Hematopoietic multipotent progenitor cell treated with erythropoietin and hydrocortisone succinate and interleukin-3 and kit ligand, for 15 days (in vitro differentiated cells): ENCODE measurements at regions not wholly inside any gene's neighbourhood (a gene's known extent, or its start where the extent isn't known, plus 50 kb on each side); places are given as distances from the start of the nearest gene placed in this dataset.

Experiments
- DNase-seq: peaks from one replicate; pipeline ENCODE4 v3.0.0-alpha.2; 2015; ENCODE audit warnings: low spot score

DNA sequence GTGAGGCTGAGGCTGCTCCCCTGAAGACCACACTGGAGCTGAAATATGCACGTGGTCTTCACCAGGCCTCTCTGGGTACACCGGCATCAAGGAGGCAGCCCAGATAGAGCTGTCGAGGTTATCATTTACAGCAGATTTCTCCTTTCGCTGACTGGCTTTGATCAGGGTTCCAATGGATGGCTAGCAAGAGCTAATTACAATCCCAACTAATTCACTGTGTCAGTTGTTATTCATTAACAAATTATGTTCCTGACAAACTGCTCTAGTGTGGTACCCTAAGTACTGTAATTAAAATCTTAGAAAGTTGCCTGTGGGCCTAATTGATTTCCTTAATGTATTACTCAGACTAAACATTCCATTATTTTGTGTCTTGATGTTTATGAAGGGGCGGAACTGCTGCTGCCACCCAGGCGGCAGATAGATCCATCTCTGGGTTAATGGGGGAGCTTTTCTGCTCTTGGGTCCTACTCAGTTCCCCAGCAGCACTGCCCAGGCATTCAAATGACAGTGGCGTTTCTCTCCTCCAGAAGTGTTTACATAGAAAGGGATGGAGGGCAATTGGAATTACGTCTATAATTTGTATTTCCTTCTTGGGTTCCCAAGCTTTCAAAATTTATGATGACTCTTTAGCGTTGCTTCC, 71.7 kb upstream of the RAD23B start:
- no peak for DNase-seq

DNA sequence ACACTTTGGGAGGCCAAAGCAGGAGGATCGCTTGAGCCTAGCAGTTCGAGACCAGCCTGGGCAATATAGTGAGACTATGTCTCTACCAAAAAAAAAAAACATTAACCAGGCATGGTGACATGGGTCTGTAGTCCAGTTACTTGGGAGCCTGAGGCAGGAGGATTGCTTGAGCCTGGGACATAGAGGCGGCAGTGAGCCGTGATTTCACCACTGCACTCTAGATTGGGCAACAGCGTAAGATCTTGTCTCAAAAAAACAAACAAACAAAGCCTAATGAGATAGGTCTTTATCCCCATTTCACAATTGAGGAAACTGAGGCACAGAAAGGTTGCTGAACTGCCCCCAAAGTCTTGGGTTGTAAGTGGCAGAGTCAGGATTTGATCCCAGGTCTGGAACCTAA, 70.5 kb upstream of the RAD23B start:
- DNase-seq, result no peak

DNA sequence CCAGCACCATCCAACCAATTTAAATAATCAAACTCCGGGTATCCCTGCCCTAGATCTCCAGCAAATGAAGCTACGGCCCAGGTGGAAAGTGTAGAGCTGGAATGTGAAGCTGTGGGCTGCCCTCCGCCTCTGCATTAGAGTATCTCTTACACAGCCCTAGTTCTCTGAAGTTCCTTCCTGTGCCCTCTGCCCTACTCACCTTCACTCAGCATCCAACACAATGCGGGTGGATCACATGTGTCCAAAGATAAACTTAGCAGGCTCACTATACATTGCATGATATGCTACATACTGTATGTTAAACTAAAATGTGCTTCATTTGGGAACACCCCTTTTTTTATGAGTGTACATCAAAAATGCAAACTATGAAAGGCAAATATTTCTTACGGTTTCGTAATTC, 70.0 kb upstream of the RAD23B start:
- DNase-seq, result no peak

DNA sequence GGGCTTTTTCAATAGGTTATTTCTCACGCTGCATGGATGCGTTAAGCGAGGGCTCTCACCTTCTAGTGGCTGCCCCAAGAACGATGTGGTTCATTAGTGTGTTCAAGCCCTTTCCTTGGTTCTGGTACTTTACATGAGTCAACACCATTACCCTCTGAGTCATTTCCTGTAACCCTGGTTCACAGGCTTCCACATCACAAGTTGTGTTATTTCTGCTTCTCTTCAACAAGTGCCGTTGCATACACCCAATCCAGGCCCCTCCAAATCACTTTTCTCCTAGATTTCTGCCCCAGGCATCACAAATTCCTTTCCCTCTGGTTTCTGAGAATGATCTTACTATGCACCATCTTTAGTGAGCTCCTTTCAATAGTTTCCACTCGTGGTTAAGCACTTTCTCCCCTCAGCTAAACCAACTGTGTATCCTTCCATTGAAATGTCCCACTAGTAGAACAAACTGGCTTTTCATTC, 69.5 kb upstream of the RAD23B start:
- DNase-seq, result no peak

DNA sequence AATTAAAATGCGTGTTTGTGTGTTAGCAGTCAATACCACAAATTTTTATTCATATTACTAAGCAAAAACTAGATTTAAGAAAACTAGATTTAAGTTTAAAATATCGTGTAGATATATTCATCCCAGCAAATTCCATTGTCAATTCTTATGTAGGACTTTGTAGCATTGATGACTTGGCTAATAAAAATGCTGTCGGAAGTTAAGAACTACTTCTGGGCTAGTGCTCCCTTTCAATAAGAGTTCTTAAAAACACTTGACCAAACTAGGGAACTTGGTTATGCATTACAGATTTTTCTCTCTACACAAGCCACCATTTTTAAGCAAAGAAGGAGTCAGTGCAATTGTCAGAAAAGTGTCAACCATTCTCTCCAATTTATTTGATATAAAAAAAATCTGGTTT, 68.7 kb upstream of the RAD23B start:
- no peak for DNase-seq

DNA sequence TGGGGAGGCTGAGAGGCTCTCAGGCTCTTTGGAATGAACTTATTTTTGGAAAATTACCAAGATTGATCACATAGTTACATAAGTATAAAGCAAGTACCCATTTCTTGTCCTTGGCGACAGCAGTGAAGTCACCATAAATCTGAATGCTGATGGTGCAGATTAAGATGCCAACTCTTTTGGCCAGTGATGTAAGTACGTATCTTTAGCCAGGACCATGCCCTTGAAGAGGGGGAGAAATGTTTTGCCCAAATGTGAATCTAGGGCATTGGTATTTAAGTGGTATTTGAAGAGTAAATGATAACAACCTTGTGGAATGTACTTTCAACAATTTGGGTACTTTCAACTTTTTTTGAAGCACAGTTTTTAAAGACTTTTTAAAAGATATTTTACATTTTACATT, 68.2 kb upstream of the RAD23B start:
- no peak for DNase-seq

DNA sequence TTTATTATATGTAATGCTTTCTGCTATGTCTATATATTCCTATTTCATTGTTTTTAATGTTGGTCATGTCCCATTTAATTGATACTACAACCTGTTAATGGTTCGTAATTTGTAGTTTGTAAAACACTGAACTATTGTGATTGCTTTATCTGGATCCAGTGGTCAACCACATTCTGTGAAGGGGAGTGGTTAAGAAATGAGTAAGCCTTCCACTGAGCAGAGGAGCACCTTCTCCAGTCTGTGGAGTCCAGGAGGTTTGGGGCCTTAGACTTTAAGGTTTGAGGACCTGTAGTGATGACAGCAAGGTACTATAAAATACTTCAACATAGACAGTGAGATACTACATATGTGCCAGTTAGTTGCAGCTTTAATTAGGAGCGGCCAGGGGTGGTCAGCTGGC, 67.7 kb upstream of the RAD23B start:
- DNase-seq, result no peak

DNA sequence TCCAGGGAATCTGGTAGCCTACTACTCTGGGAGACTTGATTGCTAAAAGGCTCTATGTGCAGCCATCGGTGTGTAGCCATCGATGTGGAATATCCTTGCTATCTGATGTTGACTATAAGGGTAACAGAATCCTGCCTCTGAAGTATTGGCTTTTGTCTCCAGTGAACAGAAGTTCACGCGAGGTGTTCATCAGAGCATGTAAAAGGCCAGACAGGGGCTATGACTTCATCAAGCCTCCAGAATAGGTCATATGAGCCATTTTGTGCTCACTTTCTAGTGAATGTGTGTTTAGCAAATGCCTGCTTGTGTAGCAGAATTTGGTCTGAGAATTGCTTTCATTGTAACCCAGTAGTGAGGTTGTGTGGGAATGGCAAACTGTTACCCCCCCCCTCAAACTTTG, 66.8 kb upstream of the RAD23B start:
- DNase-seq, result no peak

DNA sequence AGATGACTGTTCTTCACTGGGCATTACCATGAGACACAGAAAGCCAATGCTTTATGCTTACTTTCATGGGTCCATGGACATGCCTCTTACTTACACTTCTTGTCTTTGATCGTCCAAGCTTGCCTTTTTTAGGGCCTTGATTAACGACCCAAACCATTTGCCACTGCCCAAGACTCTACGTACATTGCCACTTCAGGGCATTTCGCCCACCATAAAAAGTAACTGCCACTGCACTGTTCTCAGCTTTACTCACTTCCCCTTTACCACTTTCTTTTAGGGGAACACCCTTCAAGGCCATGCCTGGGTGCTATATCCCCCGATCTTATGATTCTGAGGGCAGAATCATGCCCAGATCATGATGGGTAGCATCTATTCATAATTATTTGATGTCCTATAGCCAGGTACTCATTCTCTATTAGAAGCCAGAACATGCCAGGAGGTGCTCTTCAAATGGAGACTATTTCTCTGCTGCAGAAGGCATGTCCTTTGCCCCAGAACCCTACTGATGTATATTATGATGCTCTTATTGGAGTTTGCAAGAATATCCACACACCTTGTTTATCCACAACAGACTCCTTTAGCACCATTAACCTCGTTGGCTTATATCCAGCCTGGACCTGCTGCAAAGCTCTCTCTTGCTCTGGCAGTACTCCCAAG, 64.1 kb upstream of the RAD23B start:
- DNase-seq, result no peak

DNA sequence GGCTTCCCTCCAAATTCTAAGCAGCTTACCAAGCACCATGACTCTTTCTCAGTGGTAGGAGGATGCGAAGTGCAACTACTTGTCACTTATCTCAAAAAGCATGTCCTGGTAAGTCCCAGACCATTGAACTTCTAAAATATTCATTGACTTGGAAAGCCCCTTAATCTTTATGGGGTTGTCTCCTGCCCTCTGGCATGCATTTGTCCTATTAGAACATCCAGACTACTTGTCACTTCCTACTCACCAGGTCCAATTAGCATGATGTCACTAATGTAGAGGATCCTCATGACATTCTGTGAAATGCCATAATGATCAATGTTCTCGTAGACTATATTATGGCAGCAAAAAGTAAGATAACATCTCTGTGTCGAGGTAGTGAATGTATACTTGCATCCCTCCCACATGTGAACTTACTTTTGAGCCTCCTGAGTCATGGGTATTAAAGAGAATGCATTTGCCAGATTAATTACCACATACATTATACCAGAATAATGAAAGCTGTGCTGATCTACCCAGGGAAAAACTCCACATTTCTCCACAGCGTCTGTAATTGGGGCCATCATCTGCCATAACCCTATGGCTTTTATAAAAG, 63.5 kb upstream of the RAD23B start:
- no peak for DNase-seq

DNA sequence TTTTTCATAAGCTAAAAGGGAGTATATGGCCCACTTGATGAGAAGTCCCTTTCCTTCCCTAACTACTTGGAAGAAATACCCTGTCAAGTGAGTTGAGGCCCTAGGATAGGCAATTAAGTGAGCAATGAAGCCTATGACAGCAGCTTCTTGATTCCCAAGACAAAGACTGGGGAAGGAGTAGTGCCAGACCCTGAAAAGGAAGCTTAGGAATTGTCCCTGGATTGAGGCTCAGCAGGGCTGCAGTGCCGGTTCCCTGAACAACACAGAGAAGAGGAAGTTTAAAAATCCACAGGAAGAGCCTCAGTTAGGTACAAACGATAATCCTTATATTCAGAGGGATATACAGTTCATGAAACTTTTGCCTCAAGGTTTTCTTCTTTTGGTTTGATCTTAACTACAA, 61.8 kb upstream of the RAD23B start:
- no peak for DNase-seq

DNA sequence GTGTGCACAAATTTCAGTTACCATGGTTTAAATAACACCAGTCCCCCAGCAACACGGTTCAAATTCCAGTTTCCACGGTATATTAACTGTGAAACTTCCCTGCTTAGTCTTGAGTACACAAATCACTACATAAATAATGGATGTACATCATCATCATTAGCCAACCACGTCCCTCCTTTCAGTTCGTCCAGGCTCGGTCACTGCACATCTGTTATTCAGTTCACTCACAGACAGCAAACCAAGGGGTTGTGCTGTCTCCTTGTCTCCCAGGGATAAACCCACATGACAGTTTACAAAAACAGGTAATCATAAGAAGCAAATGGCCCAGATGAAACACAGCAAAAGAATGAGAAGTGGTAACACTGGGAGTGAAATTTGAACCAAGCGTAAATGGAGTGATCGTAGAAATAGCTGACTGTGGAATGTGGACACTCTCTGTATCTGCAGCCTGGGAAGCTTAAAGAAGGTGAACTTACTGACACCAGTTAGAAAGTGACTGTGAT, 61.0 kb upstream of the RAD23B start:
- DNase-seq, result no peak

DNA sequence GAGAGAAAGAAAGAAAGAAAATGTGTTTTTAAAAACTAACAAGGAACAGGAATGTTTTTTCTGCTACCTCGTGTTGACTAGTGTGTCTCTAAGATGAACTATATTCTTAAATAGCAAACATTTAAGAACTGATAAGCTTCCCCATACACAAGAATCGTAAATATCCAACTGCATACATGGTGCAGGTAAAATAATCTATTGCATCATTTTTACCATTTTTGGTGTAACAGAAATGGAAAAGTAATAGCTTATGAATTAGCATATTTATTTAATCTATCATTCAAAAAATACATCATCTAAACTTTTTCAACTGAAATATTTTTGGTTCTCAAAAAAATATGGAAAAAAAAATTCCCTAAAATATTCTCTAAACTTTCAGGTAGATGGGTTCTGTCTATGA, 59.7 kb upstream of the RAD23B start:
- DNase-seq, result no peak

DNA sequence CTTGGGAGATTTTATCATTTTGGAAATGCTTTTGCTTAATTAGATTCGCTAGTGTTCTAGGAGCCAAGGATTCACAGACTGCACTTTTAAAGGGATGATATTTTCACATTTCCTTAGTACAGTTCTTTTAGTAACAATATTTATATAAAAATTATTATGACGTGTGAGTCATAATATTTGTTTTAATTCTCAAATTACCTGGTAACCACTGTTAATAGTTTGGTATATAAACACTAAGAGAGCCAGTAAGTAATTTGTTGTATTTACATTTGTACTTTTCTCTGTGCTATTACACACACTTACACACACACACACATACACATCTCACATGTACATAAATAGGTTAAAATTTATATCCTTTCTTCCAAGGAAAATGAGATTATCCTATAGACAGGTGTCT, 58.8 kb upstream of the RAD23B start:
- DNase-seq, result no peak

DNA sequence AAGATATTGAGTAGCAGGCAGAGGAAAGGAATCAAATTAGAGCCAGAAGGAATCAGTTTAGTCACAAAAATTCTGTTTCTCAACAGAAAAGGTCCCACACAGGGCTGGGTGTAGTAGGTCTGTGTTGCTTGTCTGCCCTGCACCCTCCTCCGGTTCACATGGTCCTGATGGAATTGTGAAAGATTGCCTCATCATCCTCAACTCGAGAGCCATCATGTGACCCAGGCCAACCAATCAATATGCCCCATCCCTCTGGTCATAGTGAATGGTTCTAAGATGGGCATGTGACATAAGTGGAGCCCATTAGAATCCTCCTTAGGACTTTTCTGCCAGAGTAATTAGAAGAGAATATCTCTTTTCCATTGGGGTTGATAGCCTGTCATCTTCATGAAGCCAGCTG, 56.7 kb upstream of the RAD23B start:
- DNase-seq, result no peak

DNA sequence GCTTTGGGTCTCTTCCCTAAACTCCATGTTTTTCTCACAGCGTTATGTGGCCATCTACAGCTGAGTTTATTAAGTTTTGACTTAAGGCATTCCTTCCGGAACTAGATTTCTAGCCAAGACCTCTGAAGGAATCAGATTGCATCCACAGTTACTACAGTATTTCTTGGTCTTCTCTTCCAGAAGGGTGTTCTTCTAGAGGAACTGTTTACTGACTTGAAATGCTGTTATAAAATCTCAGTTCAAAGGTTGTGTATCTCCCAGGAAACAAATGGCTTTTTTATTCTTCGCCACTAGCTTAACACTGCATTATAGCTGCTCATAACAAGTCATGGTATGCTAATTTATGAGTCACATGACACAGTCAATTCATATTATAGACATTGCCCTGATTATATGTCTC, 55.3 kb upstream of the RAD23B start:
- no peak for DNase-seq

DNA sequence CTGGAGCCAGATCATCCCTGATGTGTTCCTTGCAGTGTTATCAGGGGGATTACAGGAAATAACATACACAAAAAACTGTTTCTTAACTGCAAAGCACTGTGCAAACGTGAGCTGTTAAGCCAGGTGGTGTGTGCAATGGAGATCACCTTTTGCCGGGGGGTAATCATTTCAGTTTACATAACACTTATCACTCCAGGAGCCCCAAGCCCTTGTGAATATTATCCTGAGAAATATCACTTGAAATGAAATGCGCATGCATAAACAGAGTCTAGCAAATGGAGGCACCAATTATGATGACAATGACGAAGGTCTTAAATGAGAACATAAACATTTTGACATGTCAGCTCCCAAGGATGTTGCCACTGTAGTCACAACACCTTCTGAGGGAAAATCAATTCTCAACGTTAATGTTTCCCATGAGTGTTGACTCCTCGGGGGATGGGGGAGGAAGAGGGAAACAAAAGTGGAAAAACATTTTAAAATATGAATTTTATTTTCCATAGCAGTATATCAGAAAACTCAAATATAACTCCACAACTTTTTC, 54.5 kb upstream of the RAD23B start:
- no peak for DNase-seq

DNA sequence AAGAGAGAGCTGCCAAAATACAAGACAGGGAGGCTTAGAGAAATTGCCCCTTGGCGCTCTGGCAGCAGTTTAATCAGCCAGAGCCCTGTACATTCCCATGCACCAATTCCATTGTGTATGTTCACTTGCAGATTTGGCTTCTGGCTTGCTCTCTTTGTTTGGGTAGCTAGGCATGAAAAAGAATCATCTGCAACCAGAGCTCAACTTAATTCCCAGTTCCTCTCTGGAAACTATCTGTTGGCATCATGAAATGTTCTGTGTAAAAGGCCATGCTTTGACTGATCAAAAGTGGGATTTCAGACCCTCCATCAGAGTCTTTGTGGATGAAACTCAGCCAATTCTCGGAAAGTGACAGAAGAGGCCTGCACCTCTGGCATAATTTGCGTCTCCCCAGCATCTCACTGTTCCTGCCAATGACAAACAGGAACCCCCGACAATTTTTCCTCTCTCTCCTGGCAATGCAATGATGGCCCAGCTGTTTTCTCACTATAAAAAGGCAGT, 53.8 kb upstream of the RAD23B start:
- DNase-seq, result no peak
